ENCODE measurements at regions not wholly inside any gene's neighbourhood (a gene's known extent, or its start where the extent isn't known, plus 50 kb on each side); places are given as distances from the start of the nearest gene placed in this dataset.
"Not testable (repeated sequence)": the region's sequence is repeated elsewhere in the genome, so short reads cannot be mapped to it uniquely, and the experiment has no call there.

- DNase-seq = no peak
Observed at GRCh38 chr5:176748967-176749935, 61.1 kb upstream of the UNC5A start.

GRCh38 chr5:176750144-176750543 lies 60.2 kb upstream of the UNC5A start:
- no peak for DNase-seq

- no peak for DNase-seq
Observed at GRCh38 chr5:176754376-176754973, 55.9 kb upstream of the UNC5A start.

- not testable (repeated sequence) for DNase-seq
Observed at GRCh38 chr5:176755593-176755992, 54.8 kb upstream of the UNC5A start.

GRCh38 chr5:176757569-176757968 lies 52.8 kb upstream of the UNC5A start:
- DNase-seq = not testable (repeated sequence)

All from NCI-H510A (cell line).